H1 (cell line): ENCODE measurements at regions not wholly inside any gene's neighbourhood (a gene's known extent, or its start where the extent isn't known, plus 50 kb on each side); places are given as distances from the start of the nearest gene placed in this dataset.

ENCODE experiments used
- BACH1 ChIP-seq: IDR thresholded peaks from 2 replicates; pipeline ENCODE4 v1.6.1; 2012; ENCODE audit warnings: low read length, improper control_type of control experiment
- BRCA1 ChIP-seq: IDR thresholded peaks from 2 replicates; pipeline ENCODE4 v1.6.1; 2012; ENCODE audit warnings: low read depth, low read length, improper control_type of control experiment
- CTCF ChIP-seq, 3 experiments: IDR thresholded peaks; 1 replicate in 2 of 3; 2 replicates in 1 of 3; pipeline versions ENCODE4 v1.5.1 to v1.6.1; 2011; ENCODE audit warnings: low read length in 3 of 3, mild to moderate bottlenecking in 3 of 3, inconsistent platforms in 2 of 3, low read depth in 1 of 3, moderate library complexity in 1 of 3; ENCODE audit not compliant: insufficient read depth in 1 of 3; ENCODE audit errors: control extremely low read depth in 1 of 3
- EZH2 ChIP-seq: fragments of 200-600 bp; sonication (generic); IDR thresholded peaks from 2 replicates; pipeline ENCODE4 v1.7.1; 2012; ENCODE audit warnings: low read depth, mild to moderate bottlenecking, moderate library complexity, low read length, inconsistent platforms; ENCODE audit not compliant: severe bottlenecking
- JUND ChIP-seq: IDR thresholded peaks from 2 replicates; pipeline ENCODE4 v1.6.1; 2011; ENCODE audit warnings: mild to moderate bottlenecking, improper control_type of control experiment, low read length
- POLR2AphosphoS5 ChIP-seq: IDR thresholded peaks from 2 replicates; pipeline ENCODE4 v1.6.1; 2011; ENCODE audit warnings: low read depth, low read length
- RAD21 ChIP-seq, 2 experiments: IDR thresholded peaks in 1 of 2; conservative IDR thresholded peaks in 1 of 2; 2 replicates each; pipeline ENCODE4 v1.6.1; 2011; ENCODE audit warnings: low read depth in 2 of 2, low read length in 2 of 2, improper control_type of control experiment in 1 of 2, inconsistent platforms in 1 of 2, mild to moderate bottlenecking in 1 of 2, moderate library complexity in 1 of 2
- RFX5 ChIP-seq: IDR thresholded peaks from 2 replicates; pipeline ENCODE4 v1.6.1; 2011; ENCODE audit warnings: low read depth, low read length, improper control_type of control experiment, borderline replicate concordance
- SIN3A ChIP-seq, 2 experiments: IDR thresholded peaks in 1 of 2; conservative IDR thresholded peaks in 1 of 2; 2 replicates each; pipeline ENCODE4 v1.6.1; 2011 to 2012; ENCODE audit warnings: low read length in 2 of 2, improper control_type of control experiment in 1 of 2, low read depth in 1 of 2, mild to moderate bottlenecking in 1 of 2
- SUZ12 ChIP-seq: fragments of 200-600 bp; sonication (generic); IDR thresholded peaks from 2 replicates; pipeline ENCODE4 v1.6.1; 2012; ENCODE audit warnings: mild to moderate bottlenecking, inconsistent platforms, low read length, moderate library complexity, mixed read lengths
- TAF7 ChIP-seq: optimal IDR thresholded peaks from 2 replicates; pipeline ENCODE3; 2011; ENCODE audit warnings: low read depth, mild to moderate bottlenecking, inconsistent platforms, low read length, moderate library complexity, borderline replicate concordance
- ZNF274 ChIP-seq: IDR thresholded peaks from 2 replicates; pipeline ENCODE4 v1.7.0; 2012; ENCODE audit warnings: low read length, borderline replicate concordance; ENCODE audit errors: extremely low read depth

GRCh38 chr4:36761607-36762006 is 480.2 kb downstream of the DTHD1 start:
- no peak for TF ChIP-seq CTCF (IDR thresholded peaks at IDR 0.05; ENCODE audit: control extremely low read depth in 1 of 3, insufficient read depth in 1 of 3, low read depth in 1 of 3, low read length in 3 of 3)
- no peak for TF ChIP-seq TAF7
- no peak for TF ChIP-seq POLR2AphosphoS5
- no peak for TF ChIP-seq EZH2
- no peak for TF ChIP-seq JUND
- TF ChIP-seq SIN3A (conservative IDR thresholded peaks at IDR 0.05 in 1 of 2, IDR thresholded peaks at IDR 0.05 in 1 of 2; ENCODE audit: low read depth in 1 of 2, low read length in 2 of 2): no peak
- TF ChIP-seq BRCA1: no peak
- no peak for TF ChIP-seq RFX5
- no peak for TF ChIP-seq SUZ12
- TF ChIP-seq BACH1: no peak
- TF ChIP-seq ZNF274: no peak
- no peak for TF ChIP-seq RAD21 (IDR thresholded peaks at IDR 0.05 in 1 of 2, conservative IDR thresholded peaks at IDR 0.05 in 1 of 2; ENCODE audit: low read depth in 2 of 2, low read length in 2 of 2)
